ENCODE measurements at regions not wholly inside any gene's neighbourhood (a gene's known extent, or its start where the extent isn't known, plus 50 kb on each side); places are given as distances from the start of the nearest gene placed in this dataset.

GRCh38 chr1:238475712-238476111 lies 585.0 kb upstream of the ZP4 start:
- Histone ChIP-seq H3K4me2 (ENCODE audit: low read depth, low read length, poor library complexity, severe bottlenecking) (no peak overlapping the region), H3F3A (ENCODE audit: low read depth) (no peaks in the 10 kb centered on the region), H3K4me3 (ENCODE audit: low read length, poor library complexity, severe bottlenecking) (no peak overlapping the region), H3K9ac (ENCODE audit: low read depth, low read length, poor library complexity, severe bottlenecking) (no peak overlapping the region), H2AFZ (ENCODE audit: low read length) (no peak overlapping the region), H3K36me3 (ENCODE audit: insufficient read depth, low read length) (no peaks in the 10 kb centered on the region), H4K20me1 (ENCODE audit: insufficient read depth, low read length, poor library complexity, severe bottlenecking) (no peaks in the 10 kb centered on the region), H3K27me3 (ENCODE audit: insufficient read depth, low read length, poor library complexity, severe bottlenecking) (no peaks in the 10 kb centered on the region), H3K9me2 (replicated peaks; ENCODE audit: low read depth, low read length) (no peaks in the 10 kb centered on the region), H3K9me3 (ENCODE audit: insufficient read depth, low read depth, low read length) (no peaks in the 10 kb centered on the region), H3K4me1 (ENCODE audit: insufficient read depth, low read length, poor library complexity, severe bottlenecking) (no peaks in the 10 kb centered on the region), H3K79me2 (ENCODE audit: insufficient read depth, low read length) (no peaks in the 10 kb centered on the region)
- TF ChIP-seq CTCF (conservative IDR thresholded peaks at IDR 0.05; ENCODE audit: low read length) (no peak), EZH2phosphoT487 (IDR thresholded peaks at IDR 0.05; ENCODE audit: borderline replicate concordance) (no peak)

GRCh38 chr1:238474263-238474662 lies 583.5 kb upstream of the ZP4 start:
- no peak overlapping the region for H2AFZ ChIP-seq (ENCODE audit: low read length)
- H4K20me1 ChIP-seq (ENCODE audit: insufficient read depth, low read length, poor library complexity, severe bottlenecking), result no peaks in the 10 kb centered on the region
- H3K4me2 ChIP-seq (ENCODE audit: low read depth, low read length, poor library complexity, severe bottlenecking), result no peak overlapping the region
- no peaks in the 10 kb centered on the region for H3K79me2 ChIP-seq (ENCODE audit: insufficient read depth, low read length)
- TF ChIP-seq CTCF (conservative IDR thresholded peaks at IDR 0.05; ENCODE audit: low read length) (no peak), EZH2phosphoT487 (IDR thresholded peaks at IDR 0.05; ENCODE audit: borderline replicate concordance) (no peak)
- H3K4me1 ChIP-seq (ENCODE audit: insufficient read depth, low read length, poor library complexity, severe bottlenecking), result no peaks in the 10 kb centered on the region
- no peak overlapping the region for H3K4me3 ChIP-seq (ENCODE audit: low read length, poor library complexity, severe bottlenecking)
- no peaks in the 10 kb centered on the region for H3K36me3 ChIP-seq (ENCODE audit: insufficient read depth, low read length)
- no peaks in the 10 kb centered on the region for H3K9me3 ChIP-seq (ENCODE audit: insufficient read depth, low read depth, low read length)
- H3K9ac ChIP-seq (ENCODE audit: low read depth, low read length, poor library complexity, severe bottlenecking), result no peak overlapping the region
- no peaks in the 10 kb centered on the region for H3K9me2 ChIP-seq (replicated peaks; ENCODE audit: low read depth, low read length)
- H3F3A ChIP-seq (ENCODE audit: low read depth), result no peaks in the 10 kb centered on the region
- H3K27me3 ChIP-seq (ENCODE audit: insufficient read depth, low read length, poor library complexity, severe bottlenecking), result no peaks in the 10 kb centered on the region

- Histone ChIP-seq H3K4me1 (ENCODE audit: insufficient read depth, low read length, poor library complexity, severe bottlenecking) (no peaks in the 10 kb centered on the region), H3F3A (ENCODE audit: low read depth) (no peaks in the 10 kb centered on the region), H2AFZ (ENCODE audit: low read length) (no peak overlapping the region), H3K4me3 (ENCODE audit: low read length, poor library complexity, severe bottlenecking) (no peak overlapping the region), H3K9me3 (ENCODE audit: insufficient read depth, low read depth, low read length) (no peaks in the 10 kb centered on the region), H3K36me3 (ENCODE audit: insufficient read depth, low read length) (no peaks in the 10 kb centered on the region), H4K20me1 (ENCODE audit: insufficient read depth, low read length, poor library complexity, severe bottlenecking) (no peaks in the 10 kb centered on the region), H3K79me2 (ENCODE audit: insufficient read depth, low read length) (no peaks in the 10 kb centered on the region), H3K9ac (ENCODE audit: low read depth, low read length, poor library complexity, severe bottlenecking) (no peak overlapping the region), H3K4me2 (ENCODE audit: low read depth, low read length, poor library complexity, severe bottlenecking) (no peak overlapping the region), H3K9me2 (replicated peaks; ENCODE audit: low read depth, low read length) (no peaks in the 10 kb centered on the region), H3K27me3 (ENCODE audit: insufficient read depth, low read length, poor library complexity, severe bottlenecking) (no peaks in the 10 kb centered on the region)
- no peak for TF ChIP-seq EZH2phosphoT487 (IDR thresholded peaks at IDR 0.05; ENCODE audit: borderline replicate concordance)
- no peak for TF ChIP-seq CTCF (conservative IDR thresholded peaks at IDR 0.05; ENCODE audit: low read length)
Measured at GRCh38 chr1:238469146-238469631, 578.5 kb upstream of the ZP4 start.
